Adipocyte (in vitro differentiated cells): ENCODE measurements at regions not wholly inside any gene's neighbourhood (a gene's known extent, or its start where the extent isn't known, plus 50 kb on each side); places are given as distances from the start of the nearest gene placed in this dataset.
"Not testable (repeated sequence)": the region's sequence is repeated elsewhere in the genome, so short reads cannot be mapped to it uniquely, and the experiment has no call there.

Experiments used
- DNase-seq: peaks from one replicate; pipeline ENCODE4 v3.0.0-alpha.2; 2015; ENCODE audit warnings: low read depth
- H3K27me3 ChIP-seq: replicated peaks from 2 replicates; pipeline ENCODE4 v1.7.0; 2013; ENCODE audit warnings: mild to moderate bottlenecking, low read length, moderate library complexity; ENCODE audit not compliant: control insufficient read depth, insufficient read depth
- H3K36me3 ChIP-seq: 2 replicates; pipeline ENCODE4 v1.7.0; 2013; ENCODE audit warnings: low read length, mild to moderate bottlenecking, moderate library complexity; ENCODE audit not compliant: control insufficient read depth, insufficient read depth, severe bottlenecking
- H3K4me1 ChIP-seq: 2 replicates; pipeline ENCODE4 v1.7.0; 2013; ENCODE audit warnings: mild to moderate bottlenecking, low read length, moderate library complexity; ENCODE audit not compliant: control insufficient read depth, insufficient read depth
- H3K4me3 ChIP-seq: 2 replicates; pipeline ENCODE4 v1.7.0; 2013; ENCODE audit warnings: mild to moderate bottlenecking, low read length, moderate library complexity
- H3K9ac ChIP-seq: 2 replicates; pipeline ENCODE4 v1.7.0; 2013; ENCODE audit warnings: mild to moderate bottlenecking, low read length, moderate library complexity
- H3K9me3 ChIP-seq: 2 replicates; pipeline ENCODE4 v1.7.0; 2013; ENCODE audit warnings: mild to moderate bottlenecking, low read length, moderate library complexity; ENCODE audit not compliant: control insufficient read depth

- no peak overlapping the region for H3K4me3 ChIP-seq
- no peaks in the 10 kb centered on the region for H3K27me3 ChIP-seq
- no peaks in the 10 kb centered on the region for H3K9me3 ChIP-seq
- no peak overlapping the region for H3K9ac ChIP-seq
- DNase-seq = no peak
- H3K4me1 ChIP-seq = peaks cover 22% of the 10 kb centered on the region
- no peaks in the 10 kb centered on the region for H3K36me3 ChIP-seq
Measured at GRCh38 chr2:62654876-62655359, 50.6 kb upstream of the EHBP1 start.

- H3K4me1 ChIP-seq = peaks cover 17% of the 10 kb centered on the region
- no peak overlapping the region for H3K9ac ChIP-seq
- DNase-seq = peak; percentile 24
- no peaks in the 10 kb centered on the region for H3K36me3 ChIP-seq
- no peak overlapping the region for H3K4me3 ChIP-seq
- H3K9me3 ChIP-seq = no peaks in the 10 kb centered on the region
- no peaks in the 10 kb centered on the region for H3K27me3 ChIP-seq
Measured at GRCh38 chr2:62654423-62654791, 51.1 kb upstream of the EHBP1 start.

DNA sequence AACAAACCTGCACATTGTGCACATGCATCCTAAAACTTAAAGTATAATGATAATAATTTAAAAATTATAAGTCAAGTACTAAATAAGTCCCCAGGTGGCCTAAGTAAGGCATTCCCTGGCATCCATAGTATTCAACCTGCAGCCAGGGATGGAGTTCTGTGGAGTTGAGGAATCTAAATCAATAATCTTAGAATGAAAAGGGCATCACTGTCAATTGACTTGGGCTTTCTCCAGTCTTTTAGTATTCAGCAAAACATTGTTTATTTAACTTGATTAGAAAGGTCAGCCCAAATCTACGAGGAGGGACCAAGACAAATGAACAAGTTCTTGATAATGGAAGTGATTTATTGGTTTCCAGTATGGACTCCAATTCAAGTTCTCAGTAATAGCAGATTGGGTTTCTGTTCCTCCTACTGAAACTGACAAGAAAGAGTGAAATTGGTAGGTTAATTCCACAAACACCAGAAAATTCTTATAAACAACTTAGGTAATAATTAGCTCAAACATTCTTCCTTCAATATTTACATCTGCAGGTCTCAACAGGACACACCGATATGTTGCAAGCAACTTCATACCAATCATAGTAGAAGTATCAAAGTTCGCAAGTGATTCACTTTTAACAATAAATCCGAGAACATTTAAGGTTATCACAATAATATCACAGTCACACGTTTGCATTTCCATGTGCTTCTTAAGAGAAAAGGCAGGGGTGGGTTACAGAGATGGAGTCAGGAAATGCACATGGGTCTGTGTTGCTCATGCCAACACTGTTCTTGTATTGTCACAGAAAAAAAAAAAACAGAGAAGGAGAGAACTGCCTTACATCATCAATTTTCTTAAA lies 51.7 kb upstream of the EHBP1 start:
- Histone ChIP-seq H3K9ac (no peak overlapping the region), H3K9me3 (no peaks in the 10 kb centered on the region), H3K4me3 (no peak overlapping the region), H3K36me3 (no peaks in the 10 kb centered on the region), H3K4me1 (peaks cover 16% of the 10 kb centered on the region), H3K27me3 (no peaks in the 10 kb centered on the region)
- DNase-seq = no peak

- not testable (repeated sequence) for H3K27me3 ChIP-seq, H3K4me1 ChIP-seq, H3K9me3 ChIP-seq, H3K4me3 ChIP-seq, H3K9ac ChIP-seq, H3K36me3 ChIP-seq, DNase-seq
Measured at GRCh38 chr2:62649087-62649486, 56.4 kb upstream of the EHBP1 start.

- Histone ChIP-seq H3K9me3 (no peaks in the 10 kb centered on the region), H3K4me1 (peaks cover 21% of the 10 kb centered on the region), H3K4me3 (no peak overlapping the region), H3K9ac (no peak overlapping the region), H3K36me3 (no peaks in the 10 kb centered on the region), H3K27me3 (no peaks in the 10 kb centered on the region)
- DNase-seq = no peak
Measured at GRCh38 chr2:62643100-62643471, 62.4 kb upstream of the EHBP1 start.

DNA sequence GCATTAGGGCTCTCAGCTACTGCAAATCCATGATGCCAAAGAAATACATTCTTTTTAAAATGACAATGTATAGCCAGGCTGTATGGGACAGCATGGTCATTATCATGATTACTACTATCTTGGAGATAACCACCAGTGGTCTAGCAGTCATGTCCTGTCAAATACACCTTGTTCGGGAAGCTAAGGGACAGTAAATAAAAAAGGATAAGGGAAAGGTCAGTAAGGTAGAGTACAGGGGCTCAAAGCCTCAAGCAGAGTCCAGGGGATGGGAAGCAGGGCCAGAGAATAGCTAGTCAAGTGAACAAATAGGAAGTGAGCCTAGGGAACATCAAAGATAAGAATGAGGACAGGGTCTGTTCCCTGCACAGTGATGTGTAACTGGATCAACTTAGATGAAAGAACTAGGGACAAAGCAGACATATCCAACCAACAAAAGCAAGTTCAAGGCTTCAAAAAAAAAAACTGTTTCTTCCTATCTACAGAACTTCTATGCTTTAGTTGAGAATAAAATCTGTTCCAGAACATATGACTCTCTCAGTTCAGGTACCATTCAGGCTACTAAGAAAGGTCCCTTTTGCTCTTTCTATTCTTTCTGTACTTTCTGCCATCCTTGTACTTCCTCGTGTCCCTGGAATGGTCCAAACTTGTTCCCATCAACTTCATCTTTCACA lies 62.9 kb upstream of the EHBP1 start:
- H3K9ac ChIP-seq = no peak overlapping the region
- no peaks in the 10 kb centered on the region for H3K27me3 ChIP-seq
- H3K4me3 ChIP-seq = no peak overlapping the region
- no peaks in the 10 kb centered on the region for H3K9me3 ChIP-seq
- DNase-seq = no peak
- H3K4me1 ChIP-seq = peaks cover 21% of the 10 kb centered on the region
- no peaks in the 10 kb centered on the region for H3K36me3 ChIP-seq

- no peaks in the 10 kb centered on the region for H3K27me3 ChIP-seq
- no peaks in the 10 kb centered on the region for H3K36me3 ChIP-seq
- H3K4me3 ChIP-seq = no peak overlapping the region
- H3K9me3 ChIP-seq = no peaks in the 10 kb centered on the region
- peaks cover 21% of the 10 kb centered on the region for H3K4me1 ChIP-seq
- H3K9ac ChIP-seq = peak overlapping the region; percentile 48
- DNase-seq = no peak
Measured at GRCh38 chr2:62641936-62642335, 63.6 kb upstream of the EHBP1 start.

- Histone ChIP-seq H3K27me3 (no peaks in the 10 kb centered on the region), H3K9me3 (no peaks in the 10 kb centered on the region), H3K4me3 (no peak overlapping the region), H3K4me1 (peaks cover 21% of the 10 kb centered on the region), H3K36me3 (no peaks in the 10 kb centered on the region), H3K9ac (peak overlapping the region; percentile 48)
- peak; percentile 53 for DNase-seq
Measured at GRCh38 chr2:62641410-62641843, 64.1 kb upstream of the EHBP1 start.

DNA sequence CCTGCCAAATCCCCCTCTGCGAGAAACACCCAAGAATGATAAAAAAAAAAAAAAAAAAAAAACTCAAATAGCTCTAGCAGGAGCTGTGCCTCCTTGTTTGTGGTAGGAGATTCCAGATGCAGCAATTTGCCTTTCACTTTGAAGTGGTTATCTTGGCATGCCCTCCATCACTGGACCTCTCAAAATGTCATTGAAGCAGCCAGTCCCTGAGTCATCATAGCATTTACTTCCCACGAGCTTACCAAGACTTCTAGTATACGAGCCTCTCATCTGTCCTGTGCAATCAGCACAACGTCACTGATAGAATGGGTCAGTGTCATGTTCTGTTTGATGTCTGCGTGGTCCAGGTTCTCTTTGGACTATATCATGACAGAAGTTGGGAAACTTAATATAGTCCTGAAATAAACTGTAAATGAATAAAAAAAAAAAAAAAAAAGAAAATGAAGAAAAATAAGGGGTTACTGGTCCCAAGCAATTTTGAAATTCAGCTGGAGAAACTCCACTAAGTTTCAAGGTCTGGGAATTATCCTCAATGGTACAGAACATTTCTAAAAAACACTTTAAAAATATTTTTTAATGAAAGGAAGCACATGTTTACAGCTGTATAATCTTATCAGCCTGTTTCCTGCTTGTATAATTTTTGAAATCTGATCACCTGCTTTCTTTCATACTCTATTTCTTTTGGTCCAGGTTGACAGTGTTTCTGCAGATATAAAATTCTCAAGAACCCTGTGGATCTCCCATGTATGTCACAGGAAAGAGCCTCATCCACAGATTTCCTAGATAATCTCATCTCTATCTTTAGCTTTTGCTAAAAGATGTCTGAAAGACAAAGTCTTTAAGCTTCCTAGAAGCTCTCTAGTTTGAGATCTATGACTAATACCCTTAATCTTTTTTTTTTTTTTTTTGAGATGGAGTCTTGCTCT lies 74.1 kb upstream of the EHBP1 start:
- Histone ChIP-seq H3K9ac (no peak overlapping the region), H3K4me1 (no peaks in the 10 kb centered on the region), H3K9me3 (peaks cover 5% of the 10 kb centered on the region), H3K27me3 (no peaks in the 10 kb centered on the region), H3K4me3 (no peak overlapping the region), H3K36me3 (no peaks in the 10 kb centered on the region)
- DNase-seq = no peak

- not testable (repeated sequence) for H3K36me3 ChIP-seq, H3K4me3 ChIP-seq, H3K9ac ChIP-seq, H3K9me3 ChIP-seq, DNase-seq, H3K27me3 ChIP-seq, H3K4me1 ChIP-seq
Measured at GRCh38 chr2:62630206-62630605, 75.3 kb upstream of the EHBP1 start.

GRCh38 chr2:62629310-62629709 lies 76.2 kb upstream of the EHBP1 start:
- H3K4me1 ChIP-seq, H3K27me3 ChIP-seq, H3K36me3 ChIP-seq, H3K4me3 ChIP-seq, H3K9me3 ChIP-seq, H3K9ac ChIP-seq, DNase-seq: not testable (repeated sequence)
